ENCODE measurements at regions not wholly inside any gene's neighbourhood (a gene's known extent, or its start where the extent isn't known, plus 50 kb on each side); places are given as distances from the start of the nearest gene placed in this dataset.

DNA sequence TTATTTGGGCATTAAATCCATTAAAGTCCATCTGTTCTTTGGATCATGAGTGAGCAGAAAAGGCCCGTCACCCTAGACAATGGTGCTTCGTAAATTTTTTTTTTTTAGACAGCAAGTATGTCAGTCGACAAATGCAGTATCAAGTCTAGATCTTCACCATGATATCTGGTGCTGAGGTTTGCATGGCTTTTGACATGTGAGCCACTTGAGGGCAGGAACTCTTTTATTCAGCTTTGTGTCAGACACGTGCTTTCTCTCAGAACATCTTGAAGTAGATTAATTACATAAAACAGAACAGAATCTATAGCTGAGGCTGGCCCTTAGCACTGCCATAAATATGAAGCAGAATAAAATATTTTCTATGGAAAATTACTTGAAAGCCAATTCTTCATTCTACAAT lies 62.9 kb upstream of the CARD18 start:
- TF ChIP-seq POLR2AphosphoS5 (IDR thresholded peaks at IDR 0.05; ENCODE audit: low read depth, low read length) (no peak), SIN3A (IDR thresholded peaks at IDR 0.05; ENCODE audit: borderline replicate concordance, insufficient read depth, low read length) (no peak)
- TF ChIP-seq, protein P1, sequence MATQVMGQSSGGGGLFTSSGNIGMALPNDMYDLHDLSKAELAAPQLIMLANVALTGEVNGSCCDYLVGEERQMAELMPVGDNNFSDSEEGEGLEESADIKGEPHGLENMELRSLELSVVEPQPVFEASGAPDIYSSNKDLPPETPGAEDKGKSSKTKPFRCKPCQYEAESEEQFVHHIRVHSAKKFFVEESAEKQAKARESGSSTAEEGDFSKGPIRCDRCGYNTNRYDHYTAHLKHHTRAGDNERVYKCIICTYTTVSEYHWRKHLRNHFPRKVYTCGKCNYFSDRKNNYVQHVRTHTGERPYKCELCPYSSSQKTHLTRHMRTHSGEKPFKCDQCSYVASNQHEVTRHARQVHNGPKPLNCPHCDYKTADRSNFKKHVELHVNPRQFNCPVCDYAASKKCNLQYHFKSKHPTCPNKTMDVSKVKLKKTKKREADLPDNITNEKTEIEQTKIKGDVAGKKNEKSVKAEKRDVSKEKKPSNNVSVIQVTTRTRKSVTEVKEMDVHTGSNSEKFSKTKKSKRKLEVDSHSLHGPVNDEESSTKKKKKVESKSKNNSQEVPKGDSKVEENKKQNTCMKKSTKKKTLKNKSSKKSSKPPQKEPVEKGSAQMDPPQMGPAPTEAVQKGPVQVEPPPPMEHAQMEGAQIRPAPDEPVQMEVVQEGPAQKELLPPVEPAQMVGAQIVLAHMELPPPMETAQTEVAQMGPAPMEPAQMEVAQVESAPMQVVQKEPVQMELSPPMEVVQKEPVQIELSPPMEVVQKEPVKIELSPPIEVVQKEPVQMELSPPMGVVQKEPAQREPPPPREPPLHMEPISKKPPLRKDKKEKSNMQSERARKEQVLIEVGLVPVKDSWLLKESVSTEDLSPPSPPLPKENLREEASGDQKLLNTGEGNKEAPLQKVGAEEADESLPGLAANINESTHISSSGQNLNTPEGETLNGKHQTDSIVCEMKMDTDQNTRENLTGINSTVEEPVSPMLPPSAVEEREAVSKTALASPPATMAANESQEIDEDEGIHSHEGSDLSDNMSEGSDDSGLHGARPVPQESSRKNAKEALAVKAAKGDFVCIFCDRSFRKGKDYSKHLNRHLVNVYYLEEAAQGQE (IDR thresholded peaks at IDR 0.05; ENCODE audit: insufficient read depth in 1 of 2, low read depth in 2 of 2, low read length in 2 of 2), result no peak

Measured in PFSK-1 (cell line).